ENCODE measurements at regions not wholly inside any gene's neighbourhood (a gene's known extent, or its start where the extent isn't known, plus 50 kb on each side); places are given as distances from the start of the nearest gene placed in this dataset.
"Not testable (repeated sequence)": the region's sequence is repeated elsewhere in the genome, so short reads cannot be mapped to it uniquely, and the experiment has no call there.

- no peak for DNase-seq
Measured at GRCh38 chr4:137468836-137469235, 63.5 kb downstream of the PCDH18 start.

- DNase-seq, result no peak
Measured at GRCh38 chr4:137467537-137467936, 64.8 kb downstream of the PCDH18 start.

DNA sequence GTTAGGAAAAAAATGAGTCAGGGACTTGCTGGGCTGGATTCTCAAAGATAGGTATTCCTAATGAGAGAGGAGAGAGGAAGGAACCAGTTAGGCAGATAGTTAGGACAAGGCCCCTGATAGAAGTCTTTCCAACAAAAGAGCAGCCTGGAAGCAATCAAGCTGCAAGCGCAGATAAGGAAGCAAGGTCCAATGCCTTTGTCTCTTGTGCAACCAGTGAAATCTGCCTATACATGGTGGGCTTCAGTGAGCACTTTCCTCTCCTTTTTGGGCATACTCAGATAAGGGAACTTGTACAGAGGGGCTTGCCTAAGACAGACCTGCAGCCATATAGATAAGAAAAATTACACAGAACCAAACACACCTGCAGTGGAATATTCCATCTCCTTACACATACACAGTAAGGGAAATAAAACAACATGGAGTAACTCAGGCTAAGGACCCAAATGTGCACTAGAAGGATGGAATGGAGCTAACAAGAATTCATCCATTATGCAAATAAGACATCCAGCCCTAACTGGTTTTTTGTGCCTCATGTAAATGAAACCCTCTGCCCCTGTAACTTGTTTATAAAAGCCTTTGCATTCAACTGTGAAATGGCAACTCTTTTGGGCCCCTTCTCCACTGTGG lies 68.8 kb downstream of the PCDH18 start:
- no peak for DNase-seq

- no peak for DNase-seq
Measured at GRCh38 chr4:137455647-137456321, 76.5 kb downstream of the PCDH18 start.

DNA sequence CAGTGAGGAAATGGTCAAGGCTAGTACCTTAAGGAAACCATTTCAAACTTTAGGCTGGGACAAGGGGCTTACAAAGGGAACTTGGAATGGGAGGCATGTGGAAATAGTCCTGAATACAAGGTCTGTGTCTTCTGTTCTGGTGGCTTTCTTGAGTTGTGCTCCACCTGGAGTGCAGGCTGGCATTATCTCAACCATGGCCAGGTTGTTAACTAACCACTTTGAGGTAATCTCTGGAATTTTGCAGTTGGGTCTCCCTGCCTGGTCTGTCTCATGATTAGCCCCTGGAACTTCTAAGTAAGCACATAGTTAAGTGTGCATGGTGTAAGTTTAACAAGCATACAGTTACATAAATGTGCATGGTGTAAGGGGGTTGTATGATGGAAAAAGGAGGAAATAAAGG lies 77.5 kb downstream of the PCDH18 start:
- no peak for DNase-seq

DNA sequence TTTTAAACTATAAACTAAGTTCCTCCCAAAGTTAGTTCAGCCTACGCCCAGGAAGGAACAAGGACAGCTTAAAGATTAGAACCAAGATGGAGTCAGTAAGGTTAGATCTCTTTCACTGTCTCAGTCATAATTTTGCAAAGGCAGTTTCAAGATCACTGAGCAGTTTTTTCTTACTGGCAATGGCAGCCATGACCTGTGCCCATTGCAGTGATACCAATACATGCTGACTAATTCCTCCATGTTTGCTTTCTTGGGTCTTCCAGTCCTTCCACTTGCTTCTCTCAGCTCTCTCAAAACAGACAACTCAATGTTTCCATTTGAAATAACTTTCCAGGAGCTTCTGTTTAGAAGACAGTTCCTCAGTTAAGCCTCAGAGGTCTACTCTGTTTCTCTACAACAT lies 79.5 kb downstream of the PCDH18 start:
- no peak for DNase-seq

DNA sequence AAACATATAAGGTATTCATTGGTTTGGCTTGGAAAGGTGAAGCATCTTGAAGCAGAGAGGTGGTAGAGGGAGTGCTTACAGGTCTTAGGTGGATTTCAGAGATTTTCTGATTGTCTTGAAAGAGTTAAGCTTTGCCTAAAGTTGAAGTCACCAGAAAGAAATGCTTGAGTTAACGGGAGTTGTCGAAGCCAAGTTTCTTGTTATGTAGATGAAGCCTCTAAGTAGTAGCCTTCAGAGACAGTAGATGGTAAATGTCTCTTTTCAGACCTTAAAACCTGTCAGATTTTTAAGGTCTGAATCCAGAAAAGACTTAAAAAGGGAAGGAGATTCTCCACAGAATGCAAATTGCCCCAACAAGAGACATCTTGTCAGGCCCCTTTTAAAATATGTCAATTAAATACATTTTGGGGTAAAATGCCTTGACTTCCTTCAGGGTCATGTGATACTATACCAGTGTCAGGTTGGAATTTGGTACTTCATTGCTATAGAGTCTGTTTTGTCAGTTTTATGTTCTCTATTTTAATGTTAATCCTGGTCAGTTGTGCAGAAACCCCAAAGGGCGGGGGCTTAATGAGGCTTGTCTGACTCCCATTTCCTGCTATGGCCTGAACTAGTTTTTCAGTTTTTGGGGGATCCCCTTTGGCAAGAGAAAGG lies 81.0 kb downstream of the PCDH18 start:
- DNase-seq, result no peak

DNA sequence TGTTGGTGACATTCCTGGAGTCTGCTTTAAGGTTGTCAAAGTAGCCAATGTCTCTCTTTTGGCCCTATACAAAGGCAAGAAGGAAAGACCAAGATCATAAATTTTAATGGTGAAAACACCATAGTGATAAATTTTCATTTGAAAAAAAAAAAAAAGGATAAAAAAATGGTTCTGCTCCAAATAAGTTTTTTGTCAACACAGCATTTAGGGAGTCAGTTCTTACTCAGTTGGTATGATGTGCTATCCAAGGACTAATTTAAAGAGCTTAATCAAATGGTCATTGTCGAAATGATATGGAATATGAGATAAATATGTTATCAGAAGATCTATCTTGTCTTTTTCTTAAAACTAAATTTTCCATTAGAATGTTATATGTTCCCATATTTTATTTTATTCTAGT lies 83.9 kb downstream of the PCDH18 start:
- DNase-seq, result no peak

- DNase-seq, result no peak
Measured at GRCh38 chr4:137446071-137446470, 86.2 kb downstream of the PCDH18 start.

- no peak for DNase-seq
Measured at GRCh38 chr4:137443031-137443800, 89.1 kb downstream of the PCDH18 start.

GRCh38 chr4:137432446-137433311 lies 99.6 kb downstream of the PCDH18 start:
- no peak for DNase-seq

GRCh38 chr4:137430171-137430570 lies 102.1 kb downstream of the PCDH18 start:
- DNase-seq, result no peak

GRCh38 chr4:137427411-137427810 lies 104.9 kb downstream of the PCDH18 start:
- no peak for DNase-seq

DNA sequence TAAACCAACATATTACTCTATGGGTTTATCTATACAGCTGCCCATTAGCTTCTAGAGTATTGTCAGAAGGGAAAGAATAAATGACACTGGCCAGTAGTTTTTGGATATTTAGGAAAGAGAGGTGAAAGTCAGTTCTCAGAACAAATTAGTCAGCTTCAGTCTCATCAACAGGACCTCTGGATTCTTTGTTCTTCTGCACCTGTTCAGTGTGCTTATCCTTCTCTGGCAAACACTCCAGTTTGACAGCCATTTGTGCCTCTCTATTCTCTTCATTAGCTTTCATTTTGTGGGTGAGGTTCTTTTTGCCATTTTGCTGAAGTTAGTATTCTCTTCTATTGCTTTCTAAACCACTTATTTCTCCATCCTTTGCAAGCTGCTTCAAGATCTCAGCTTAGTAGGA lies 107.0 kb downstream of the PCDH18 start:
- no peak for DNase-seq

- no peak for DNase-seq
Measured at GRCh38 chr4:137422666-137423065, 109.6 kb downstream of the PCDH18 start.

DNA sequence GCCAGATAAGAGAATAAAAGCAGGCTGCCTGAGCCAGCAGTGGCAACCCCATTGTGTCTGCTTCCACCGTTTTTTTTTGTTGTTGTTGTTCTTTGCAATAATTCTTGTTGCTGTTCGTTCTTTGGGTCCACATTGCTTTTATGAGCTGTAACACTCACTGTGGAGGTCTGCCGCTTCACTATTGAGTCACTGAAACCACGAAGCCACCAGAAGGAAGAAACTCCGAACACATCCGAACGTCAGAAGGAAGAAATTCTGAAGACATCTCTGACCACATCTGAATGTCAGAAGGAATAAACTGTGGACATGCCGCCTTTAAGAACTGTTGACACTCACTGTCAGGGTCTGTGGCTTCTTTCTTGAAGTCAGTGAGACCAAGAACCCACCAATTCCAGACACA lies 110.5 kb downstream of the PCDH18 start:
- no peak for DNase-seq

- DNase-seq, result no peak
Measured at GRCh38 chr4:137420901-137421396, 111.3 kb downstream of the PCDH18 start.

- DNase-seq, result no peak
Measured at GRCh38 chr4:137417676-137418075, 114.6 kb downstream of the PCDH18 start.

DNA sequence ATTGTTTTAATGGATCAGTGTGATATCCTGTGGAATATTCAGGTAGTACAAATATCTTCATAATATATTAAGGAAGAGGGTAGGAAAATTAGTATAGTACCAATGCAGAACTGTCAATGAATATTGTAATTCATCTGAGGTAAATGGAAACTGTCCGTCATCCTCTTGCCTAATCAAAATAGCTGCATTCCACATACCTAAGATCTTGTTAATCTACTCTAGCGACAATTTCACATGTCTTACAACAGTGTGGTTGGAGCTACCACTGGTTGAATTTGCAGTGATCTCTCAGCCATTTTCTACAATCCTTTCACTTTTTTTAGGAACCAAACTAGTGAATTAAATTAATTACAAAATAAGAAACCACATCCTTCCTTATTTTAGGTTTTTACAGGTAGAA lies 117.5 kb downstream of the PCDH18 start:
- no peak for DNase-seq

- no peak for DNase-seq
Measured at GRCh38 chr4:137408527-137409177, 123.6 kb downstream of the PCDH18 start.

DNA sequence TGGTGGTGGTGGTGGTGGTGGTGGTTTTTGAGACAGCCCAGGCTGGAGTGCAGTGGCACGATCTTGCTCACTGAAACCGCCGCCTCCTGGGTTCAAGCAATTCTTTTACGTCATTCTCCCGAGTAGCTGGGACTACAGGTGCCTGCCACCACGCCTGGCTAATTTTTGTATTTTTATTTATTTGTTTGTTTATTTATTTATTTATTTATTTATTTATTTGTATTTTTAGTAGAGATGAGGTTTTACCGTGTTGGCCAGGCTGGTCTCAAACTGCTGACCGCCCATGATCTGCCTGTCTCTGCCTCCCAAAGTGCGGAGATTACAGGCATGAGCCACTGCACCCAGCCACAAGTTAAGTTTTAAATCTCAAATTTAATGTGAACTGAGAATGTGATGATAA lies 126.5 kb downstream of the PCDH18 start:
- not testable (repeated sequence) for DNase-seq

Measured in skin of body (tissue), 1 donor.